ENCODE measurements at regions not wholly inside any gene's neighbourhood (a gene's known extent, or its start where the extent isn't known, plus 50 kb on each side); places are given as distances from the start of the nearest gene placed in this dataset.

DNA sequence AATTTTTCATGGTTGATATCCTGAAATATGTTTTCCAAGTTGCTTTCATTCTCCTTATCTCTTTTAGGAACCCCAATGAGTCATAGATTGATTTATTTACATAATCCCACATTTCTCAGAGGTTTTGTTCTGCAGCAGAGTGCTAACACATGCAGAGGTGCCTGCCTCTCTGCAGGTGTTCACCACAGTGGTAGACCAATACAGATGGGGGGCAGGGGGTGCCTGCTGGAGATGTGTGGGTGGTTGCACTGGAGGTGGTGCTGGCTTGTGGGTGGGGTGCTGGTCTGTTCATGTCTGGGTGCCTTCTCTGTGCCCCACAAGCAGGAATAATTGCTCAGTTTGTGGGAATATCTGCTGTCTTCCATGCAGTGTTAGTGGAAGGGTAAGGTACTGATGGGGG lies 131.1 kb downstream of the JRKL start:
- no peak overlapping the region for H3K27ac ChIP-seq
- no peaks in the 10 kb centered on the region for H3K27me3 ChIP-seq (replicated peaks)
- no peak overlapping the region for H3K4me3 ChIP-seq (ENCODE audit: low read depth, low read length)
- DNase-seq, result no peak
- no peaks in the 10 kb centered on the region for H3K36me3 ChIP-seq (replicated peaks)
- TF ChIP-seq, protein P1, sequence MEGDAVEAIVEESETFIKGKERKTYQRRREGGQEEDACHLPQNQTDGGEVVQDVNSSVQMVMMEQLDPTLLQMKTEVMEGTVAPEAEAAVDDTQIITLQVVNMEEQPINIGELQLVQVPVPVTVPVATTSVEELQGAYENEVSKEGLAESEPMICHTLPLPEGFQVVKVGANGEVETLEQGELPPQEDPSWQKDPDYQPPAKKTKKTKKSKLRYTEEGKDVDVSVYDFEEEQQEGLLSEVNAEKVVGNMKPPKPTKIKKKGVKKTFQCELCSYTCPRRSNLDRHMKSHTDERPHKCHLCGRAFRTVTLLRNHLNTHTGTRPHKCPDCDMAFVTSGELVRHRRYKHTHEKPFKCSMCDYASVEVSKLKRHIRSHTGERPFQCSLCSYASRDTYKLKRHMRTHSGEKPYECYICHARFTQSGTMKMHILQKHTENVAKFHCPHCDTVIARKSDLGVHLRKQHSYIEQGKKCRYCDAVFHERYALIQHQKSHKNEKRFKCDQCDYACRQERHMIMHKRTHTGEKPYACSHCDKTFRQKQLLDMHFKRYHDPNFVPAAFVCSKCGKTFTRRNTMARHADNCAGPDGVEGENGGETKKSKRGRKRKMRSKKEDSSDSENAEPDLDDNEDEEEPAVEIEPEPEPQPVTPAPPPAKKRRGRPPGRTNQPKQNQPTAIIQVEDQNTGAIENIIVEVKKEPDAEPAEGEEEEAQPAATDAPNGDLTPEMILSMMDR (IDR thresholded peaks at IDR 0.05; ENCODE audit: low read depth, low read length, missing control alignments), result no peak
- in situ Hi-C loops (cut with HindIII; ENCODE audit: low pct_ligation_motif_present, low sequenced_read_pairs), result no loop called here

DNA sequence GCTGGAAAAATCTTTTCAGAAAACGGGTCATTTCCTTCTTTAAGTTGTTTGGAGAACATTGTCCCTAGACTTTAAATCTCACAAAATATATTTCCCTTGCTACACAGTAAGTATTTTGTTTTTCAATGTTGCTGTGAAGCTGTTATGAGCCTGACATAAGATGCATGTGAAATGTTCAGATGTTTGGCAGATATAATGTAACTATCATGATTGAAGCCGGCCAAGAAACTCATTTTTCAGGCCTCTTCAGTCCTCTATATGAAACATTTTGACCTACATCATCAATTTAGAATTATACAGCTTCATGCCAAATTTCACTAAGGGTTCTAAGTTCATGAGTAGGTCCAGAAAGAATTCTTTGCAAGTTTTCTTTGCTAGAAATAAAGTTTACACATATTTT lies 133.8 kb downstream of the JRKL start:
- in situ Hi-C loops (cut with HindIII; ENCODE audit: low pct_ligation_motif_present, low sequenced_read_pairs), result no loop called here
- Histone ChIP-seq H3K27me3 (replicated peaks) (no peaks in the 10 kb centered on the region), H3K36me3 (replicated peaks) (no peaks in the 10 kb centered on the region), H3K4me3 (ENCODE audit: low read depth, low read length) (no peak overlapping the region), H3K27ac (no peak overlapping the region)
- TF ChIP-seq, protein P1 (IDR thresholded peaks at IDR 0.05; ENCODE audit: low read depth, low read length, missing control alignments), result no peak
- no peak for DNase-seq

DNA sequence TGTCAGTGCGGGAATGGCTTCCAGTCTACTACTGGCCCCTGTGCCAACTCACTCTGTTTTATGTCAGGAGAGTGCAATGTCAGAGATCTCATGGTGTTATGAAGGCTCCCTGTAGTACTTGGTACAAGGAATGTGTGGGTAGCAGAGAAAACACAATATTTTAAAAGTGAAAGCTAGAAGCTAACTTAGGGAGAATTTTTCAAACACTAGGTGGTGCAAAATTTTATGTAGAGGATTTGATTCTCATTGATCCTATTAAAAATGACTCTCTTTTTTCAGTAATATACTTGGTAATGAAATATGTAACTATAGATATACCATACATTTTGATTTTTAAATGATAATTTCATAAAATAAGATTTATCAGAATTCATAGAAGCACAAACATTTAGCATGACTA lies 134.7 kb downstream of the JRKL start:
- TF ChIP-seq, protein P1 (IDR thresholded peaks at IDR 0.05; ENCODE audit: low read depth, low read length, missing control alignments), result no peak
- H3K4me3 ChIP-seq (ENCODE audit: low read depth, low read length), result no peak overlapping the region
- in situ Hi-C loops (cut with HindIII; ENCODE audit: low pct_ligation_motif_present, low sequenced_read_pairs), result no loop called here
- H3K27ac ChIP-seq, result no peak overlapping the region
- peak; percentile 0 for DNase-seq
- no peaks in the 10 kb centered on the region for H3K27me3 ChIP-seq (replicated peaks)
- H3K36me3 ChIP-seq (replicated peaks), result no peaks in the 10 kb centered on the region

DNA sequence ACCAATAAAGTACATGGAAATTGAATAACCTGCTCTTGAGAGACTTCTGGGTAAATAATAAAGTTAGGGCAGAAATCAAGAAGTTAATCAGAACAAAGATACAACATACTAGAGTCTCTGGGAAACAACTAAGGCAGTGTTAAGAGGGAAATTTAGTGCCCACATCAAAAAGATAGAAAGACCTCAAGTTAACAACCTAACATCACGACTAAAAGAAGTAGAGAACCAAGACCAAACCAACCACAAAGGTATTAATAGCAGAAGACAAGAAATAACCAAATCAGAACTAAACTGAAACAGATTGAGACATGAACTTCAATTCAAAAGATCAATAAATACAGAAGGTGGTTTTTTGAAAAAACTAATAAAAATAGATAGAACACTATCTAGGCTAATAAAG lies 140.7 kb downstream of the JRKL start:
- in situ Hi-C loops (cut with HindIII; ENCODE audit: low pct_ligation_motif_present, low sequenced_read_pairs), result no loop called here
- DNase-seq, result no peak
- no peaks in the 10 kb centered on the region for H3K27me3 ChIP-seq (replicated peaks)
- H3K27ac ChIP-seq, result no peak overlapping the region
- TF ChIP-seq, protein P1 (IDR thresholded peaks at IDR 0.05; ENCODE audit: low read depth, low read length, missing control alignments), result no peak
- no peaks in the 10 kb centered on the region for H3K36me3 ChIP-seq (replicated peaks)
- H3K4me3 ChIP-seq (ENCODE audit: low read depth, low read length), result no peak overlapping the region

DNA sequence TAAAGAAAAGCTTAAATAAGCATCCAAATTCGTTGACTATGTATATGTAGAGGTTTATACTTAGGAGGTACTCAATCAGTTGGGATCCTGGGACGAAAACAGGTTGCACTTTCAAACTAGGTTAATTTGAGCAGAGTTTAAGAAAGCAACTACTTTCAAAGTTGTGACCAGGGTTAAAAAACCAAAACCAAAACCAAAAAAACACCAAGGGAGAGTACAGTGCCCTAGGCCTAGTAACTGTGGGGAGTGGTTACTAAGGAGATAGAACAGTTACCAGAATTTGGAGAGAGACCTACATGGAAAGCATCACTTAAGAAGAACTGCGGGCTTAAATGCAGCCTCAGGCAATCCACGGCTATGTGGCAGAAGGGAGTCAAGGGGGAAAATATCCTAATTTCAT lies 148.3 kb downstream of the JRKL start:
- TF ChIP-seq, protein P1 (IDR thresholded peaks at IDR 0.05; ENCODE audit: low read depth, low read length, missing control alignments), result no peak
- Histone ChIP-seq H3K27me3 (replicated peaks) (no peaks in the 10 kb centered on the region), H3K4me3 (ENCODE audit: low read depth, low read length) (no peak overlapping the region), H3K27ac (no peak overlapping the region), H3K36me3 (replicated peaks) (no peaks in the 10 kb centered on the region)
- in situ Hi-C loops (cut with HindIII; ENCODE audit: low pct_ligation_motif_present, low sequenced_read_pairs), result no loop called here
- no peak for DNase-seq

DNA sequence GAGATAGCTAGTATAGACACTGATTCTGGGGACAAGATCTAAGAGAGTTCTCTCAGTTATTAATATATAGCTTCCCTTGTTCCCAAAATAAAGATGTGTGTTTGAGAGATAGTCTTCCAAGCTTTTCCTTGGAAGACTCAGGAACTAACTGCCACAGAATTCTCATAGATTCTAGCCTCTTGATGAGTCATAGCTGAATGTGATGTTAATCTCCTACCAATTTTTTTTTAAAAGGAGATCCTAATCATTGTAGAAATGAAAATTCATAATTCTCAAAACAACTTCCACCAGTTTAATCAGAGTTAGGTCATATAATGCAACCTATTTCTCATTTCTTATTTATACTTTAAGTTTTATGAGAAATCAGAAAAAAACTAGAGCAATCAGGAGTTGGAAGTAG lies 148.8 kb downstream of the JRKL start:
- Histone ChIP-seq H3K27me3 (replicated peaks) (no peaks in the 10 kb centered on the region), H3K36me3 (replicated peaks) (no peaks in the 10 kb centered on the region), H3K4me3 (ENCODE audit: low read depth, low read length) (no peak overlapping the region), H3K27ac (no peak overlapping the region)
- in situ Hi-C loops (cut with HindIII; ENCODE audit: low pct_ligation_motif_present, low sequenced_read_pairs), result no loop called here
- DNase-seq, result no peak
- TF ChIP-seq, protein P1 (IDR thresholded peaks at IDR 0.05; ENCODE audit: low read depth, low read length, missing control alignments), result no peak

Measured in brain microvascular endothelial cell (primary cell).